ENCODE measurements at regions not wholly inside any gene's neighbourhood (a gene's known extent, or its start where the extent isn't known, plus 50 kb on each side); places are given as distances from the start of the nearest gene placed in this dataset.
"Not testable (repeated sequence)": the region's sequence is repeated elsewhere in the genome, so short reads cannot be mapped to it uniquely, and the experiment has no call there.

DNA sequence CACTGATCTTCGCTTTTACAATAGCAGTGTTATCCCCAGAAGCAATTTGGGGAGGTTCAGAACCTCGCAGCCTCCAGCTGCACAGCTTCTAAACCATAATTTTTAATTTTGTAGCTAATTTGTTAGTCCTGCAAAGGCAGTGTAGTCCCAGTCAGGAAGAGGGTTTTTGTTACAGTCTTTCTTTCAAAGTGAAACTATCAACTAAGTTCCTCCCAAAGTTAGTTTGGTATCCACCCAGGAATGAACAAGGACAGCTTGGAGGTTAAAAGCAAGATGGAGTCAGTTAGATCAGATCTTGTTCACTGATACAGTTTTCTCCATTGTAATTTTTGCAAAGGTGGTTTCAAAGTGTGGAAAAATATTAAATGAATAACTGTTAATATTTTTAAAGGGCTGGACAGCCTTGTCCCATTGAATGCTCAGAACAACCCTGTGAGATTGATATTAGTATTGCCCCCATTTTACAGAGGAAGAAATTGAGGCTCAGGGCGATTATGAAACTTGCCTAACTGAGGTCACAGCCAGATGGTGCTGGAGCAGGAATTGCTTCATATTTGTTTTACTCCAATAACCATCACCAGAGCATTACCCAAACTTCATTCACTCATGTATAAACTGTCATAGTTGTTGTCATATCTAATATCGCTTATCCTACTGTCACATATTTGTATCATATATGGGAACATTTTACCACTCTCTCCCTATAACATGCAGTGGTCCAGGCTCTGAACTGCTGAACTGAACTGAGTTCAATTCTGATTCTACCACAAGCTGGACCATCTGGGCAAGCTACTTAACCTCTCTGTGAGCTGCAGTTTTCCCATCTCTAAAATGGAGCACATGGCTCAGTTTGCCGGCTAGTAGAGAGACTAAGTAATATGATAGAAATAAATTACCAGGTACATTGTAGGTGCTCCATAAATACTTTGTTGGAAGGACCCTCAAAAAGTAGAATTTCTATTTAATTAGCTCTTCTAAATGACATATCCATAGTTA lies 213.8 kb downstream of the BCAS1 start:
- DNase-seq (ENCODE audit: low read depth) = no peak

GRCh38 chr20:53855733-53856132 lies 214.7 kb downstream of the BCAS1 start:
- no peak for DNase-seq (ENCODE audit: low read depth)

- not testable (repeated sequence) for DNase-seq (ENCODE audit: low read depth)
Observed at GRCh38 chr20:53854609-53854926, 215.8 kb downstream of the BCAS1 start.

- DNase-seq (ENCODE audit: low read depth) = no peak
Observed at GRCh38 chr20:53853111-53853713, 217.2 kb downstream of the BCAS1 start.

DNA sequence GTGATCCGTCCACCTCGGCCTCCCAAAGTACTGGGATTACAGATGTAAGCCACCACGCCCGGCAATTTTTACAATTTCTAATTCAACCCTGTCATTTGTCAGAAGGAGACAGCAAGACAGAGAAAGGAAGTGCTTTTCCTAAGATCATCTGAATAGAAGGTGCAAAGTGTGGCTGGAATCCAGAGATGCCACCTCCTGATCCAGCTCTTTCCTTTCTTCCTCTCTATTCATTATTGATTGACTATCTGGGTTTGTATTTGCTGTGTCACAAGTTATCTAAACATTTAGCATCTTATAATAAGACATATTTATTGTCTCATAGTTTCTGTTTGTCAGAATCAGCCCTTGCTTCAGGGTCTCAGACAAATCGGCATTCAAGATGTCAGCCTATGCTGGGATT lies 217.7 kb downstream of the BCAS1 start:
- DNase-seq (ENCODE audit: low read depth) = no peak

DNA sequence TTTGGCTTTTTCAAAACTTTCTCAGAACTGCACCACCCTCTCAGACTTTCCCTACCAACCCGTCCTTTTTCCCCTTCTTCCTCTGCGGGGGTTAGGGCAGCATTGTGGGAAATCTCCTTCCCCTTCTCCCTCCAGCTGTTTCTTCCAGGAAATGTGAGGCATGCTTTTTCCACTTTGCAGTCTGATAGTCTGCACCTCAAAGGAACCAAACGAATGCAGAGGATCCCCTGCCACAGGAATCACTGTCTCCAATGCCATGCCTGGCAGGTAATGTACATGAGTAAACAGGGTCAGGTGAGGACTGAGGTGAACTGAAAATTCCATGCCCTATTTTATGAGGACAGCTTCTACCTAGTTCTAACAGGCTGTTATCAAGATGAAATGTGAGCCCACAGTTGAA lies 218.4 kb downstream of the BCAS1 start:
- DNase-seq (ENCODE audit: low read depth) = no peak

GRCh38 chr20:53850319-53850718 lies 220.1 kb downstream of the BCAS1 start:
- DNase-seq (ENCODE audit: low read depth) = no peak

DNA sequence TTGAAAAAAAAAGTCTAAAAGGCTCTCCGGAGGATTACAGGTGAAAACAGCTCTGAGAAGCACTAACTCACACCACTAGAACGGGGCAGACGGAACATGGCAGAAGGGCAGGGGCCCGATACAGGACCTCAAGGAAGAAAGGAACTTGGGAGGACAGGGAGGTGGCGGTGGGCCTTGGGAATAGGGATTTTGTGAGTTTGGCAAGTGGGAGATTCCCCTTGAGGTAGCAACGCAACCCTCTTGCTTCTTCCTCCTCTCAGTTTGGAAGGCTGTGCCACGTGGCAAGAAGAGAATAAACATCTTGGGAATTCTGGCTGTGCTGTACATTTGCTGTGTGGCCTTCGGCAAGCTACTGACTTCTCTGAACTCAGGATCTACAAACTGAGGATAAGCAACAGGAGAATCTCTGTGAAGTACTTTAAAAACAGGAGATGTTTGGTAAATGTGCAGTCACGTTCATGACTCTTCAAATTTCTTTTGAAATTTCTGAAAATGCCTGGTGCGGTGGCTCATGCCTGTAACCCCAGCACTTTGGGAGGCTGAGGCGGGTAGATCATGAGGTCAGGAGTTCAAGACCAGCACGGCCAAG lies 220.8 kb downstream of the BCAS1 start:
- DNase-seq (ENCODE audit: low read depth) = no peak

GRCh38 chr20:53848304-53848703 lies 222.1 kb downstream of the BCAS1 start:
- DNase-seq (ENCODE audit: low read depth) = no peak

GRCh38 chr20:53847837-53848170 lies 222.6 kb downstream of the BCAS1 start:
- DNase-seq (ENCODE audit: low read depth) = no peak

DNA sequence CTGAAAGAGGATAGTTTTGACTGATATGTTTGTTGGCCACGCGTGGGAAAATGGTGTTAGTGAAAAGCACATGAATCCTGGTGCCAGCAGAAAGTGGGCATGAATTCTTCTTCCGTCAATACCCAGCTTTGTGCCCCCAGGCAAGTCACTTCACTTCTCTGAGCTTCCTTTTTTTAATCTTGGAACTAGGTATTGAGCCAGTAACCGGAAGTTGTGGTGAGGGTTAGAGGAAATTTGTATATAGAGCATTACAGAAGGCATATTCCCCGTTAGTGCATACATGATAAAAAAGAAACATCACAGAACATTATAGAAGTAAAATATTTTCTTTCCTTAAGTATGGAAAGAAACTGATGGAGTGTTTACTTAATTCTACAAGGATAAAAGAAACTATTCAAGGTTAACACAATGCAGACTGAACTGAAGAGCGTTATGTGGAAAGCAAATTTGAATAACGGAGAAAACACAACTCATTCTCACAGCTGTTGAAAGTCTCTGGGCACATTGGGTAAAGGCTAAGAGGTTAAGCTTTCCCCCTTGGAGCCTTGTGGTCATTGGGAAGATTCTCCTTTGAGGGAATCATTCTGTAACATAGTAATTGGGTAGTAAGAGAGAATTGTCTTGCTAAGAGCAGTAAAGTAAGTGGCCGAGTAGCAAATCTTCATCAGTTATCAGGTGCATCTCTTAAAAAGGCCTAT lies 223.1 kb downstream of the BCAS1 start:
- no peak for DNase-seq (ENCODE audit: low read depth)

GRCh38 chr20:53846640-53847039 lies 223.8 kb downstream of the BCAS1 start:
- no peak for DNase-seq (ENCODE audit: low read depth)

- DNase-seq (ENCODE audit: low read depth) = no peak
Observed at GRCh38 chr20:53845980-53846379, 224.4 kb downstream of the BCAS1 start.

GRCh38 chr20:53844259-53844658 lies 226.1 kb downstream of the BCAS1 start:
- no peak for DNase-seq (ENCODE audit: low read depth)

- no peak for DNase-seq (ENCODE audit: low read depth)
Observed at GRCh38 chr20:53843645-53844044, 226.7 kb downstream of the BCAS1 start.

- no peak for DNase-seq (ENCODE audit: low read depth)
Observed at GRCh38 chr20:53842301-53843099, 227.9 kb downstream of the BCAS1 start.

- DNase-seq (ENCODE audit: low read depth) = no peak
Observed at GRCh38 chr20:53841741-53842140, 228.7 kb downstream of the BCAS1 start.

GRCh38 chr20:53840532-53840931 lies 229.9 kb downstream of the BCAS1 start:
- no peak for DNase-seq (ENCODE audit: low read depth)

DNA sequence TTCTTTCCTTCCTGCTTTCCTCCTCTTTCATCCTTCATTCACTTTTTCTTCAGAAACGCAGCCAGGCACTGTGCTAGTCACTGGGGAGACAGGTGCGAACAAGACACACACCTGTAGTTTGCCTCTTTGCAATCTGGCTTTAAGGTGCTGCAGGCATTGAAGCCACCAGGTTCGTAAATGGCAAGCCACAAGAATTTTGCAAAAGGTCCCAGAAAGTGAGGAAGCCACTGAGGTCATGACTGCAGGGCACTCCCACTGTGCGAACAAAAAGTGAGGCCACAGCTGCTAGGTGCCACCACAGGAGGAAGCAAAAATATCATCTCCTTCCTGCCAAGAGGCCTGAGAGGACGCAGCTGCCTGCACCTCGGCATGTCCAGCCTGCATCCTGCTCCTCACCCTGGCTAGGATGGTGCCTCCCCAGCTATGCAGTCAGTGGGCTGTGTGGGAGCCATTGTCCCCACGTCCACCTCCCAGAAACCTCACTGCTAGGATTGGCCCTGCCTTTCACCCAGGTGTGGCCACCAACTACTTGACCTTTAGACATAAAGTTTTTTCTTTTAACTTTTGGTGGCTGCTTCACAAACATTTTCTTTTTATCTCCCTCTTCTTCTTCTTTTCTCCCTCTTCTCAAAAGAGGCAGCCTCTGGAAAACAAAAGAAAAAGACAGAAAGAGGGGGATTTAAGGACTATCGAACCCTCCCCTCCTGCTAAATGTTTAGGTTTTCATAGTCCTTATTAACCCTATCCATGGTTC lies 230.8 kb downstream of the BCAS1 start:
- DNase-seq (ENCODE audit: low read depth) = no peak

- no peak for DNase-seq (ENCODE audit: low read depth)
Observed at GRCh38 chr20:53838311-53838868, 232.0 kb downstream of the BCAS1 start.
